Activated T-cell treated with anti-CD3 and anti-CD28 coated beads for 1 hour (primary cell): ENCODE measurements at regions not wholly inside any gene's neighbourhood (a gene's known extent, or its start where the extent isn't known, plus 50 kb on each side); places are given as distances from the start of the nearest gene placed in this dataset.

ENCODE experiments used
- DNase-seq: peaks from one replicate; pipeline ENCODE4 v3.0.0-alpha.2; 2020; ENCODE audit warnings: low read depth

- no peak for DNase-seq
Measured at GRCh38 chr3:102748646-102749045, 313.8 kb downstream of the ZPLD1 start.

- DNase-seq = no peak
Measured at GRCh38 chr3:102750322-102750721, 315.5 kb downstream of the ZPLD1 start.

DNA sequence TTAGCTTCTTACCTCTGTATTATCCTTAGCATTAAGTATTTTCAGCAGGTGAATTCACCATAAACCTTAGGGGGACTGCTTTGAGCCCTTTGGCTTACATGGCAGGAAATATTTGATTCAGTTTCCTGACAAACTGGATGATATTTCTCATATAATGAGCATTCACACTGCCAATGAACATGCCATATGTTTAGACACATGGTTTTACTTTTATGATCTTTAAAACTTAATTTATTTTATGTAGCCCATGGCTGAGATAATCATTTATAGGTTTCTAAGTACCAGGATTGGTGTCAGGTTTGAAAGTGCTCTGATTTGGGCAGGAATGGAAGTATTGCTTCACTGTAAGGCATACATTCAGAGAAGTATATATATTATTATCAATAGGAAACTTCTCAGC is 319.1 kb downstream of the ZPLD1 start:
- no peak for DNase-seq

- DNase-seq = no peak
Measured at GRCh38 chr3:102756706-102757105, 321.9 kb downstream of the ZPLD1 start.

- no peak for DNase-seq
Measured at GRCh38 chr3:102757950-102758349, 323.1 kb downstream of the ZPLD1 start.

GRCh38 chr3:102761766-102762165 is 327.0 kb downstream of the ZPLD1 start:
- DNase-seq = no peak

- DNase-seq = no peak
Measured at GRCh38 chr3:102790747-102791325, 356.0 kb downstream of the ZPLD1 start.

GRCh38 chr3:102791641-102792589 is 357.1 kb downstream of the ZPLD1 start:
- no peak for DNase-seq

- no peak for DNase-seq
Measured at GRCh38 chr3:102796804-102797203, 362.0 kb downstream of the ZPLD1 start.

DNA sequence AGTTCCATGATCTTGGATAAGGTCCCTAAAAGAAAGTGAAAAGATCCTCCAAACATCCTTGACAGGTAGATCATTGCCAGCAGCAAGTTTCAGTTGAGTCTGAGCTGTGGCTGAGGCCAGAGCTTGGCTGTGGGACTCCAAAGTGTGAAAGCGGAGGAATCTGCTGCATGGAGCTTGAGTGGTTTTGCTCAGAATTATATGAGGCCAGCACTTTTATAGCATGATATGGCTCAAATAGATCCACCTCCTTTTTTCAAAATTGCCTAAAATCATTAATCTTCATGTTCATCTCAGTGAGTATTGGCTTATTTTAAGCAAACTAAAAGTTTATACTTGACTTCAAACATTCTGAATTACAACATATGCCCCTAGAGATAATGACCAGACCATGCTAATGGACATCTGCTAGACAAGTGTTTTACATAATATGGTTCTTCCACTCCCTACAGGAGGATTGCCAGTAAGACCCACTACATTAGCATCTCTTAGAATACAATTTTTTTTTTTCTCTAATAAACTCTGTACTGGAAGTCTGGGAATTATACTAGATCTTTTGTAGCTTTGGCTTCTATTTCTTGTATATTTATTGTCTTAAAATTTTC is 368.1 kb downstream of the ZPLD1 start:
- DNase-seq = no peak

DNA sequence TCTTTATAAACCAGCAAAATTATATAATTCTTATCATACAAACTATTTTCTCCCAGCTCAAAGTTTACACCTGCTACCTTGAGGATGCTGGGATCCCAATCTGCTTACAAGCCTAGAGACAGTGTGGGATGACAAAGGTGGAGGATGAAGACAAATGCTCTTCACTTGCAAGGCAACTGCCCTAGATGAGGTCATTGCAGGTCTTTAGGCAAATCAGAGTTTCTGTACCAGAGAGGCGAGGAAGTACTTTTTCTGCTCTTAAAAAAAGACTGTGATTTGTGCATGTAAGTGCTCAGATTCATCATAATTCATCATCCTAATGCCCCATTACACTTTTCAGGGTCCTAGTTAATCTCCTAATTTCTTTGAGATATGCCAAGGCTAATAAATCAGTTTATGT is 376.1 kb downstream of the ZPLD1 start:
- no peak for DNase-seq

- no peak for DNase-seq
Measured at GRCh38 chr3:102826636-102827035, 391.8 kb downstream of the ZPLD1 start.

DNA sequence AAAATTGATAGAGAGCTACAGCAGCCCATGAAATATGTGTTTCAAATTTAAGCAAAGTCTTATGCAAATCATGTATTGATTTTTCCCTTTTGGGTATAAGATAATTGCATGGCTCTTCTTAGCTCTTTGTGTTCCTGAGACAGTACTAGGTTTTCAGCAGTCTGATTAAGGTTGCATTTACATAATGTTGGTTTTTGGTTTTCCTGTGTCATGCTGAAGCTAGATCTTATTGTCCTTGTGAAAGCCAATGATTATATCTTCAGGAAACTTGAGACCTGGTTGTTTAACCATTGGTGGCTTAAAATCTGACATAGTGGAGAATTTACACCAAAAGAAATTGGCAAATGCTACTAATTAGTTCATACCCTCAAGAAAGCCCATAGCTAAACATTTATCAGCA is 392.6 kb downstream of the ZPLD1 start:
- no peak for DNase-seq

DNA sequence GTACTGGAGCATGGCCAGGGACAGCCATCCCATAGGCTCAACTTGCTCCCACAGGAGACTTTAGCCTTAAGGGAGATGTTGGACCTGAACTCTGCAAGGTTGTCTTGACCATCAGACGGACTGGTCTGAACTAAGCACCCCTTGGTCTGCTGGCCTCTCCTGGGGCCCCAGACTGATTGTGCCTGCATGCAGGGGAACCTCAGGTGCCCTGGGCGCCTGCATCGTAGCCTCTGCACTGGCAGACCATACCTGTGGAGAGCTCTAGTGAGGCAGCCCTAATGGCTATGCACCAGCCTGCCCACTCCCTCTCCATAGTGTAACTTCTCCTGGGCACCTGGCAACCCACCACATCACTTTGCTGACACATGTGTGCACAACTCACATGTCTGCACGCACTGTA is 395.6 kb downstream of the ZPLD1 start:
- DNase-seq = no peak

DNA sequence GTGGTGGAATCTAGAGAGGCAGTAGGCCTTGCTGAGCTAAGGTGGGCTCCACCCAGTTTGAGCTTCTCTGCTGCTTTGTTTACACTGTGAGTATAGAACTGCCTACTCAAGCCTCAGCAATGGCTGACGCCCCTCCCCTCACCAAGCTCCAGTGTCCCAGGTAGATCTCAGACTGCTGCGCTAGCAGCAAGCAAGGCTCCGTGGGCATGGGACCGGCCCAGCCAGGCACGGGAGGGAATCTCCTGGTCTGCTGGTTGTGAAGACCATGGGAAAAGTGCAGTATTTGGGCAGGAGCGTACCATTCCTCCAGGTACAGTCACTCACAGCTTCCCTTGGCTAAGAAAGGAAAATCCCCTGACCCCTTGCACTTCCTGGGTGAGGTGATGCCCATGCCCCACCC is 407.1 kb downstream of the ZPLD1 start:
- DNase-seq = no peak

- DNase-seq = no peak
Measured at GRCh38 chr3:102866845-102867244, 432.0 kb downstream of the ZPLD1 start.

DNA sequence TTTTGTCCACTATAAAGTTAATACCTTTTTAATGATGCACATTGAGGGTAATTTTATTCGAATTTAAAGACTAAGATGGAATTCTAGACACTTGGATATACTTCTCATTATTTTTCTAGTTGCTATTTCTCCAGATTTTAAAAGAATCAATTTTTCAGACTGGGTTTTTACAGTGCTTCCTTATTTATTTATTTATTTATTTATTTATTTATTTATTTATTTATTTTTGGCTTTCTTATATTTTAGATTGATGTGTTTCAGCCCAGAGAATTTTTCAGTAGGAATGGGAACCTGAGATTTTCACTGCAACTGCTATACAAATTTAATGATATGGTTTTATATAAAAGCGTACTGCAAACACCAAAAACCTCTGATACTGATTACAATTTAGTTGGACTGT is 448.7 kb downstream of the ZPLD1 start:
- DNase-seq = no peak

DNA sequence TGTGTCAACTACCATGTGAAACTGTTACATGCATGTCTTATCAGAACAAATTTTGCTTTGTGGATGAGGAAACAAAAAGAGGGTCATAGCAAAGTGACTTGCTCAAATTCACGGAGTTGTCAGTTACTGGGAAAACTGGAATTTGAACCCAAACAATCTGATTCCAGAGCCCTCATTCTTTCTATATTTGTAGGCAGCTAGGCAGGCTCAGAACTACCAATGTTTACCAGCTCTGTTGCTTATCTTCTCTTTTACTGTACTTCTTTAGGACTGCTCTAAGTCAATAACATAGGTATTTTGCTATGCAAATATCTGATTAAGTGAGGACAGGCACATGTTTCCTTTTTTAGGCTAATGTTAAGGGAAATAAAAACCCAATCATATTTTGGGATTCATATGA is 450.5 kb downstream of the ZPLD1 start:
- DNase-seq = no peak

DNA sequence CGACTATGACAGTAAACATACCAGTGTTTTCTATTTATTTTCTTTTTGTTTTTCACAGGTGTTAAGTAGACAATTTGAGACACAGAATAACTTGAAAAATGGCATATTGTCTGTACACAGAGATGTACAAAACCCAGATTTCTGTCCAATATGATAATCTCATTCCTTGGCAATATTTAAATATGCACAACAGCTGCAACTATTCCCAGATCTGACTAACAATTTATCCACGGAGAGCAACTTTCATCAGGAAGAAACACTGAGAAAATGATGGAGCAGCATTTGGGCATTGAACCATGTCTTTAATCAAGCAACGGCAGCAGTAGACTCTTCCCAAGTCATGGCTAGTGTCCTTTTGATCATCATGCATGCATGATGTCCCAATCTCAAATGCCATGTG is 452.6 kb downstream of the ZPLD1 start:
- DNase-seq = no peak

- no peak for DNase-seq
Measured at GRCh38 chr3:102896851-102897621, 462.2 kb downstream of the ZPLD1 start.

DNA sequence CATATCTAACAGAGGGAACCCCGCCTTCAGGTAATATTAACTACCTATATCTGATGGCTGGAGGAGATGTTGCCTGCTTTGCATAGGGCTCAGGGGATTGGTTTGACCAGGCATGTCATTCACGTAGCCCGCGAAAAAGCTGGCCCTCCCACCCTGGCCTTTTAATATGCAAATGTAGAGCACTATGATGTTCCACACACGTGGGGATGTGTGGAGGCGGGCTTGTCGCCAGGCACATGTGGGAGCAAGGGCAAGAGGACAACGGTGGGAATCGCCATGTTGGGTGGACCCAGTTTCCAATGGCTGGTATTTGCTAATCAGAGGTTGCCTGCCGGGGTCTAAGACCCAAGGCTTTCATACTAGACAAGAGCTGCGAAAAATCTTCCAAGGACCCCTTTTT is 469.8 kb downstream of the ZPLD1 start:
- DNase-seq = no peak

DNA sequence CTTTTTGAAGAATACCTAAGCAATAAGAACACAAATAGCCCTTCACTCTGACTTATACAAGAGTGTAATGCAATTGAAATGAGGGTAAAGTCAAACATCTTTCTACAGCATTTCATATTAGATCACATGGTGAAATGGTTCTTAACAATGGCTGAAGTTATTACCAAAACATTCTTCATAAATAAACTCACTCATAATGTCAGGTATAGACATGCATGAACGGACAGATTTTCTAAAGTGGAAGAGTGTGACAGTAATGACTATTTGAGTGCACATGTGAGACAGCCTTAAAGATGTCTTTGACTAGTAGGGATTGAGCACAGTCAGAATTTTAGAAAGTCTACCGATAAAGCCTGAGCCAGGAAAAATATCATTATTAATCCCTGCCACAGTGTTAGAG is 471.0 kb downstream of the ZPLD1 start:
- DNase-seq = no peak

- DNase-seq = no peak
Measured at GRCh38 chr3:102906818-102907217, 472.0 kb downstream of the ZPLD1 start.
